ENCODE measurements at regions not wholly inside any gene's neighbourhood (a gene's known extent, or its start where the extent isn't known, plus 50 kb on each side); places are given as distances from the start of the nearest gene placed in this dataset.

DNA sequence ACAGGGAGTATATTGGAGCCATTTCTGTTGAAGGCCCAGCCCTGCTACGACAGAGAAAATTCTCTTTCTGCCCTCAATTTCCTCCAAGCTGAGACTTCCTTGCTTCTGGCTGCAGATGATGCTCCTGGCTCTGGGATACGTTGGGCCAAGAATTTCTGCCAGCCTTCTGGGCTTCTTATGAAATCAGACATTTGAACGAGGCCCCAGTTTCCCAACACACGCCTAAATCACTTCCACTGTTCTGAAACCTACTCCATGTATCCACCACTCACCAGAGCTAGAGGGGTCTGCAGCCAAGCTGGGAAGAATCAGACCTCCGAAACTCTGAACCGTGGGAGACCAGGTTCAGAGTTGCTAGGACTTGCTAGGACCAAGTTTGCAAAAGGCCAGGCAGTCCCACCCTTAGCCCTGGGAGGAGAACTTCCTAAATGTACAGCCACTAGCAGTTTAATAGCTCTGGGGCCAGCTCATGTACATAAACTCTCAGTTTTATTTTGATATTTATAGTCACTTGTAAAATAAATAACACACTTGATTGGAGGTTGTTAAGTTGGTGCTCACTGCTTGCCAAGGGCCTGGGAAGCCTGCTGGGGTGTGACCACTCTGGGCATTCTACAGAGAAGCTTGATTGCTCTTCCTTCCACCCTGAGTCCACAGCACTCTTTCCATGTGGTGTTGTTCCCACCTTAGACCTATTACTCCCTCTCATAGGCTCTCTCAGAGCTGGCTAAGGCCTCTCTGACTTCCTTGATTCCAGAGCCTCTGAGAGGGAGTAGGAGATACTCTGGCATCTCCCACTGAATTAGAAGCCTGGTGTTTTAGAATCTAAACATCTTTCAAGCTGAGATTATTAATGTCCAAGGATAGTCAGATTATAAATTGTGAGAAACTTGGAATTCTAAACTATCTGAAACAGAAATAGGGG is 83.4 kb upstream of the TRABD2B start:
- H3K4me2 ChIP-seq (ENCODE audit: unreplicated experiment): no peak overlapping the region
- no peaks in the 10 kb centered on the region for H3K79me2 ChIP-seq (ENCODE audit: insufficient read depth)
- H3K27ac ChIP-seq: no peak overlapping the region
- TF ChIP-seq EZH2 (IDR thresholded peaks at IDR 0.05; ENCODE audit: insufficient read depth, poor library complexity, severe bottlenecking): no peak
- no peak for TF ChIP-seq EZH2phosphoT487 (IDR thresholded peaks at IDR 0.05; ENCODE audit: insufficient read depth, low read depth)
- H3K27me3 ChIP-seq (replicated peaks; ENCODE audit: insufficient read depth): peaks cover 12% of the 10 kb centered on the region; the same call in 1 of the 2 replicates
- H3K36me3 ChIP-seq (ENCODE audit: low read depth): no peaks in the 10 kb centered on the region
- in situ Hi-C loops (cut with MboI): no loop called here
- H3K4me1 ChIP-seq (ENCODE audit: insufficient read depth): no peaks in the 10 kb centered on the region
- no peak for DNase-seq
- H3K9ac ChIP-seq: no peak overlapping the region
- H3K9me2 ChIP-seq (ENCODE audit: insufficient read depth): no peaks in the 10 kb centered on the region
- 3 to 5% methylated on average over 6 of the region's 6 CpGs for WGBS, 2 experiments (ENCODE audit: low coverage in 1 of 2, low lambda C conversion rate in 2 of 2, missing lambda C conversion rate in 2 of 2)
- no peak overlapping the region for H2AFZ ChIP-seq
- H3F3A ChIP-seq (ENCODE audit: insufficient read depth): no peaks in the 10 kb centered on the region
- no peaks in the 10 kb centered on the region for H3K9me3 ChIP-seq (ENCODE audit: low read depth)
- no peaks in the 10 kb centered on the region for H4K20me1 ChIP-seq (ENCODE audit: insufficient read depth)
- H3K4me3 ChIP-seq: no peak overlapping the region

DNA sequence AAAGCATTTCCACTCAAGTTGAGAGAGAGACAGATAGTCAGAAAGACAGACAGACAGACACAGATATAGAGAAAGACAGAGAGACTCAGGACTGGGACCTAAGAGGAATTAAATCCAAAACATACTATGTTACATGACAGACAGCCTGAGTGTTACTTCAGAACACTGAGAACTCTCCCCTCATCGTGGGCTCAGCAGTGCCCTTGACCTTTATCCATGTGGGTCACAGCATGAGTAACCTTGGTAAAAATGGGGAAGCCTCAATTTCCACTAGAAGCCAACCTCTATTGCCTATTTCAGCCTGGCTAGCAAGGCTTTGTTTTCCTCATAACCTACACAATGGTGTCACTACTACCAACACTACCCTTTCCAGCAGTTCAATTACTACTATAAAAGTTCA is 81.9 kb upstream of the TRABD2B start:
- DNase-seq: no peak
- Histone ChIP-seq H3K36me3 (ENCODE audit: low read depth) (no peaks in the 10 kb centered on the region), H3K4me3 (no peak overlapping the region), H3K27ac (no peak overlapping the region), H3F3A (ENCODE audit: insufficient read depth) (no peaks in the 10 kb centered on the region), H2AFZ (no peak overlapping the region), H3K9ac (no peak overlapping the region), H3K9me3 (ENCODE audit: low read depth) (no peaks in the 10 kb centered on the region), H4K20me1 (ENCODE audit: insufficient read depth) (no peaks in the 10 kb centered on the region), H3K9me2 (ENCODE audit: insufficient read depth) (no peaks in the 10 kb centered on the region), H3K4me1 (ENCODE audit: insufficient read depth) (no peaks in the 10 kb centered on the region), H3K79me2 (ENCODE audit: insufficient read depth) (no peaks in the 10 kb centered on the region), H3K27me3 (replicated peaks; ENCODE audit: insufficient read depth) (peaks cover 19% of the 10 kb centered on the region; the same call in 1 of the 2 replicates), H3K4me2 (ENCODE audit: unreplicated experiment) (no peak overlapping the region)
- WGBS, 2 experiments (ENCODE audit: low coverage in 1 of 2, low lambda C conversion rate in 2 of 2, missing lambda C conversion rate in 2 of 2): 7 to 20% methylated on average over 1 of the region's 1 CpG
- TF ChIP-seq EZH2 (IDR thresholded peaks at IDR 0.05; ENCODE audit: insufficient read depth, poor library complexity, severe bottlenecking) (no peak), EZH2phosphoT487 (IDR thresholded peaks at IDR 0.05; ENCODE audit: insufficient read depth, low read depth) (no peak)
- in situ Hi-C loops (cut with MboI): no loop called here

DNA sequence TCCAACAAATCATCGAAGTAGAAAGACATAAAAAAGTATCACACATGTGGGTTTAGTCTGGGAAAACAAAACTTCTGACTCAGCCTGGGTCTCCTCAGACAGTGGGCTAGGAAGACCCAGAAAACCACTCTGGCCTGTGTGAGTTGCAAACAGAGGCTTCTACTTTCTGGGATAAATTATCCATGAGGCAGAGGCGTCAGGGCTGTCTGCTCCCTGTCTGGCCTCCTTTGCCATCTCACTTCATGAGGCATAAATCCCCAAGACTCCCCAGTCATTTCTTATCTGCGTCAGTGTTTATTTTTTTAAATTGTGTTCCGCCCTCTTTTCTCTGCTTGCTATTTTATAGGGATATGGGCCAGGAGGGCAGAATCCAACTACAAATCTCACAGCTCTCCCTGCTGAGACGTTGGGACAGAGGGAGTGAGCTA is 80.6 kb upstream of the TRABD2B start:
- no peaks in the 10 kb centered on the region for H3K36me3 ChIP-seq (ENCODE audit: low read depth)
- no peak overlapping the region for H3K9ac ChIP-seq
- no peaks in the 10 kb centered on the region for H3K9me3 ChIP-seq (ENCODE audit: low read depth)
- WGBS, 2 experiments (ENCODE audit: low coverage in 1 of 2, low lambda C conversion rate in 2 of 2, missing lambda C conversion rate in 2 of 2): 31 to 34% methylated on average over 5 of the region's 5 CpGs
- H2AFZ ChIP-seq: no peak overlapping the region
- no peak overlapping the region for H3K4me2 ChIP-seq (ENCODE audit: unreplicated experiment)
- no peaks in the 10 kb centered on the region for H3F3A ChIP-seq (ENCODE audit: insufficient read depth)
- H3K79me2 ChIP-seq (ENCODE audit: insufficient read depth): no peaks in the 10 kb centered on the region
- H3K9me2 ChIP-seq (ENCODE audit: insufficient read depth): no peaks in the 10 kb centered on the region
- TF ChIP-seq EZH2phosphoT487 (IDR thresholded peaks at IDR 0.05; ENCODE audit: insufficient read depth, low read depth) (no peak), EZH2 (IDR thresholded peaks at IDR 0.05; ENCODE audit: insufficient read depth, poor library complexity, severe bottlenecking) (no peak)
- H3K4me1 ChIP-seq (ENCODE audit: insufficient read depth): no peaks in the 10 kb centered on the region
- no peak for DNase-seq
- no peak overlapping the region for H3K27ac ChIP-seq
- H3K4me3 ChIP-seq: no peak overlapping the region
- peaks cover 19% of the 10 kb centered on the region; the same call in 1 of the 2 replicates for H3K27me3 ChIP-seq (replicated peaks; ENCODE audit: insufficient read depth)
- H4K20me1 ChIP-seq (ENCODE audit: insufficient read depth): no peaks in the 10 kb centered on the region
- in situ Hi-C loops (cut with MboI): no loop called here

DNA sequence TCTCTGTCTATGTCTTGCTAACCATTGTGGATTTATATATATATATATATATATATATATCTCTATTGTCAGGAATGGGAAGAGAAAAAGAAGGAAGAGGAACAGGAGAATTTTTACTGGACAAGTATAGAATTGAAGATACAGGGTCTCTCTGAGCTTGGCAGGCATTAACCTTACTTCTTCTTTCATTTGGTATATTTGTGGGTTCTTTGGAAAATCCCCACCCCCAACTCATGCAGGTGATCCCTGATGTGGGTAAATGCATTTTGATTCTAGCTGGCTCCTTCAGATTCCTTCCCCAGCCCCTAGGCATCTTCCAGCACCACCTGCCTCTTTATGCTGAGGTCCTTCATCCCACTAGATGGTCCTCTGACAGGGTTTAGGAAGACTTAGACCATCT is 78.8 kb upstream of the TRABD2B start:
- TF ChIP-seq EZH2phosphoT487 (IDR thresholded peaks at IDR 0.05; ENCODE audit: insufficient read depth, low read depth): no peak
- no peak for TF ChIP-seq EZH2 (IDR thresholded peaks at IDR 0.05; ENCODE audit: insufficient read depth, poor library complexity, severe bottlenecking)
- no peak overlapping the region for H3K27ac ChIP-seq
- H3K9ac ChIP-seq: no peak overlapping the region
- H3K4me2 ChIP-seq (ENCODE audit: unreplicated experiment): no peak overlapping the region
- H3K9me3 ChIP-seq (ENCODE audit: low read depth): no peaks in the 10 kb centered on the region
- H3K4me3 ChIP-seq: no peak overlapping the region
- no peaks in the 10 kb centered on the region for H3K4me1 ChIP-seq (ENCODE audit: insufficient read depth)
- DNase-seq: no peak
- in situ Hi-C loops (cut with MboI): no loop called here
- no peaks in the 10 kb centered on the region for H3K9me2 ChIP-seq (ENCODE audit: insufficient read depth)
- no peaks in the 10 kb centered on the region for H3K36me3 ChIP-seq (ENCODE audit: low read depth)
- peaks cover 12% of the 10 kb centered on the region; the same call in 1 of the 2 replicates for H3K27me3 ChIP-seq (replicated peaks; ENCODE audit: insufficient read depth)
- no peaks in the 10 kb centered on the region for H4K20me1 ChIP-seq (ENCODE audit: insufficient read depth)
- no peaks in the 10 kb centered on the region for H3K79me2 ChIP-seq (ENCODE audit: insufficient read depth)
- H3F3A ChIP-seq (ENCODE audit: insufficient read depth): no peaks in the 10 kb centered on the region
- H2AFZ ChIP-seq: no peak overlapping the region

All from GM23248 (cell line).